ENCODE measurements at regions not wholly inside any gene's neighbourhood (a gene's known extent, or its start where the extent isn't known, plus 50 kb on each side); places are given as distances from the start of the nearest gene placed in this dataset.

GRCh38 chr4:3361406-3361805 lies 68.6 kb downstream of the RGS12 start:
- Histone ChIP-seq H3K4me1 (ENCODE audit: control insufficient read depth in 4 of 4, insufficient read depth in 4 of 4, low read length in 3 of 4) (peaks cover 3 to 19% (median 11%) of the 10 kb centered on the region in 4 donors), H3K9ac (ENCODE audit: low read depth in 1 of 2, low read length in 2 of 2) (no peak overlapping the region), H3K27ac (ENCODE audit: low read depth in 1 of 2, low read length in 2 of 2) (no peak overlapping the region), H3K4me3 (ENCODE audit: low read depth in 1 of 3, low read length in 3 of 3) (no peak overlapping the region), H3K9me3 (ENCODE audit: control insufficient read depth in 4 of 4, low read length in 3 of 4) (no peaks in the 10 kb centered on the region), H3K36me3 (ENCODE audit: control insufficient read depth in 4 of 4, insufficient read depth in 3 of 4, low read depth in 1 of 4, low read length in 3 of 4) (no peaks in the 10 kb centered on the region), H3K27me3 (ENCODE audit: control insufficient read depth in 4 of 4, insufficient read depth in 4 of 4, low read length in 3 of 4) (no peaks in the 10 kb centered on the region)
- 97% methylated on average over 12 of the region's 12 CpGs for WGBS
- no peak for TF ChIP-seq ZBTB33 (IDR thresholded peaks at IDR 0.05)
- TF ChIP-seq REST (IDR thresholded peaks at IDR 0.05): no peak
- TF ChIP-seq RXRA (IDR thresholded peaks at IDR 0.05): no peak
- TF ChIP-seq FOXA2 (IDR thresholded peaks at IDR 0.05): no peak
- no peak for TF ChIP-seq NR2F2 (IDR thresholded peaks at IDR 0.05)
- TF ChIP-seq HNF4G (IDR thresholded peaks at IDR 0.05): no peak
- TF ChIP-seq TAF1 (conservative IDR thresholded peaks at IDR 0.05): no peak
- TF ChIP-seq FOXA1 (IDR thresholded peaks at IDR 0.05): no peak
- no peak for TF ChIP-seq MAX (IDR thresholded peaks at IDR 0.05)
- TF ChIP-seq JUND (IDR thresholded peaks at IDR 0.05): no peak
- TF ChIP-seq HNF4A (conservative IDR thresholded peaks at IDR 0.05): no peak
- no peak for TF ChIP-seq SP1 (IDR thresholded peaks at IDR 0.05)
- DNase-seq (ENCODE audit: low spot score): peak; percentile 27

GRCh38 chr4:3361896-3362295 lies 69.1 kb downstream of the RGS12 start:
- TF ChIP-seq SP1 (IDR thresholded peaks at IDR 0.05): no peak
- no peak for TF ChIP-seq REST (IDR thresholded peaks at IDR 0.05)
- no peak for TF ChIP-seq TAF1 (conservative IDR thresholded peaks at IDR 0.05)
- no peak for TF ChIP-seq ZBTB33 (IDR thresholded peaks at IDR 0.05)
- no peak for TF ChIP-seq RAD21 (IDR thresholded peaks at IDR 0.05)
- TF ChIP-seq GABPA (IDR thresholded peaks at IDR 0.05 in 1 of 2, conservative IDR thresholded peaks at IDR 0.05 in 1 of 2): no peak
- no peak for TF ChIP-seq FOXA1 (IDR thresholded peaks at IDR 0.05)
- no peak for TF ChIP-seq YY1 (IDR thresholded peaks at IDR 0.05)
- TF ChIP-seq HNF4G (IDR thresholded peaks at IDR 0.05): no peak
- no peak for TF ChIP-seq NR2F2 (IDR thresholded peaks at IDR 0.05)
- no peak for TF ChIP-seq RXRA (IDR thresholded peaks at IDR 0.05)
- TF ChIP-seq EGR1 (IDR thresholded peaks at IDR 0.05; ENCODE audit: low read depth in 2 of 2): no peak
- TF ChIP-seq CTCF (IDR thresholded peaks at IDR 0.05; ENCODE audit: low read depth, low read length, missing input control): no peak
- TF ChIP-seq JUND (IDR thresholded peaks at IDR 0.05): no peak
- no peak for TF ChIP-seq ATF3 (IDR thresholded peaks at IDR 0.05)
- no peak for TF ChIP-seq FOXA2 (IDR thresholded peaks at IDR 0.05)
- TF ChIP-seq HNF4A (conservative IDR thresholded peaks at IDR 0.05): no peak
- no peak for TF ChIP-seq MAX (IDR thresholded peaks at IDR 0.05)
- H3K27me3 ChIP-seq (ENCODE audit: control insufficient read depth in 4 of 4, insufficient read depth in 4 of 4, low read length in 3 of 4): no peaks in the 10 kb centered on the region
- no peak overlapping the region for H3K27ac ChIP-seq (ENCODE audit: low read depth in 1 of 2, low read length in 2 of 2)
- no peak overlapping the region for H3K4me3 ChIP-seq (ENCODE audit: low read depth in 1 of 3, low read length in 3 of 3)
- no peaks in the 10 kb centered on the region for H3K9me3 ChIP-seq (ENCODE audit: control insufficient read depth in 4 of 4, low read length in 3 of 4)
- peak; percentile 29 for DNase-seq (ENCODE audit: low spot score)
- WGBS: 94% methylated on average over 12 of the region's 12 CpGs
- peaks cover 5 to 23% (median 13%) of the 10 kb centered on the region in 4 donors for H3K4me1 ChIP-seq (ENCODE audit: control insufficient read depth in 4 of 4, insufficient read depth in 4 of 4, low read length in 3 of 4)
- no peaks in the 10 kb centered on the region for H3K36me3 ChIP-seq (ENCODE audit: control insufficient read depth in 4 of 4, insufficient read depth in 3 of 4, low read depth in 1 of 4, low read length in 3 of 4)
- H3K9ac ChIP-seq (ENCODE audit: low read depth in 1 of 2, low read length in 2 of 2): no peak overlapping the region

Measured in liver (tissue), 8 donors.